Loucy (cell line): ENCODE measurements at regions not wholly inside any gene's neighbourhood (a gene's known extent, or its start where the extent isn't known, plus 50 kb on each side); places are given as distances from the start of the nearest gene placed in this dataset.

Source experiments
- EZH2phosphoT487 ChIP-seq: fragments of 200-600 bp; IDR thresholded peaks from 2 replicates; pipeline ENCODE4 v1.6.1; 2018; ENCODE audit warnings: antibody characterized with exemption, mild to moderate bottlenecking, moderate library complexity, borderline replicate concordance
- TF ChIP-seq, protein P1 (sequence below): fragments of 200-600 bp; sonication (generic); conservative IDR thresholded peaks from 2 replicates; pipeline ENCODE4 v1.5.1; 2014; ENCODE audit warnings: mild to moderate bottlenecking, antibody characterized with exemption, low read length

DNA sequence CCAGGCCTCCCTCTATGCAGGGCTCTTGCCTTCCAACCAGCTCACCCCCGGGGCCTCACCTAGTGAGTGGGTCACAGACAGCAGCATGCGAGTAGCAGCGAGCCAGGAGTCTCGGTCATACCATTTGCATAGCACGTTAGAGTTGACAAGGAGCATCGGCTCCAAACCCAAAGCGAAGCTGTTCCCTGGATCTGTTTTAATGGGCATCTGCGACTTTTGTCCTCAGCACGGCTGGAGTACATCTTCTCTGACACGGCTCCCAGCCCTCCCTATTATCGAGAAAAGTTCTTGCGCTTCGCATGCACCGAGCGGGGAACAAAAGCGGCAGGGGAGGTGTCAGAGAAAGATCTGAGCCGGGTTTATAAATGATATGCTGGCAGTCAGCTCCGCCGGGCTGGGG, 253.3 kb downstream of the MAF start:
- TF ChIP-seq, protein P1, sequence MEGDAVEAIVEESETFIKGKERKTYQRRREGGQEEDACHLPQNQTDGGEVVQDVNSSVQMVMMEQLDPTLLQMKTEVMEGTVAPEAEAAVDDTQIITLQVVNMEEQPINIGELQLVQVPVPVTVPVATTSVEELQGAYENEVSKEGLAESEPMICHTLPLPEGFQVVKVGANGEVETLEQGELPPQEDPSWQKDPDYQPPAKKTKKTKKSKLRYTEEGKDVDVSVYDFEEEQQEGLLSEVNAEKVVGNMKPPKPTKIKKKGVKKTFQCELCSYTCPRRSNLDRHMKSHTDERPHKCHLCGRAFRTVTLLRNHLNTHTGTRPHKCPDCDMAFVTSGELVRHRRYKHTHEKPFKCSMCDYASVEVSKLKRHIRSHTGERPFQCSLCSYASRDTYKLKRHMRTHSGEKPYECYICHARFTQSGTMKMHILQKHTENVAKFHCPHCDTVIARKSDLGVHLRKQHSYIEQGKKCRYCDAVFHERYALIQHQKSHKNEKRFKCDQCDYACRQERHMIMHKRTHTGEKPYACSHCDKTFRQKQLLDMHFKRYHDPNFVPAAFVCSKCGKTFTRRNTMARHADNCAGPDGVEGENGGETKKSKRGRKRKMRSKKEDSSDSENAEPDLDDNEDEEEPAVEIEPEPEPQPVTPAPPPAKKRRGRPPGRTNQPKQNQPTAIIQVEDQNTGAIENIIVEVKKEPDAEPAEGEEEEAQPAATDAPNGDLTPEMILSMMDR, result no peak
- TF ChIP-seq EZH2phosphoT487, result no peak
